C4-2B (cell line): ENCODE measurements at regions not wholly inside any gene's neighbourhood (a gene's known extent, or its start where the extent isn't known, plus 50 kb on each side); places are given as distances from the start of the nearest gene placed in this dataset.

Experiments used
- H3K27ac ChIP-seq: fragments of 450-650 bp; 2 replicates; pipeline ENCODE4 v1.5.1; 2017
- ZFX ChIP-seq: fragments of 450-650 bp; IDR thresholded peaks from 2 replicates; pipeline ENCODE4 v1.6.1; 2017
- TF ChIP-seq, protein P1 (sequence below): fragments of 450-650 bp; conservative IDR thresholded peaks from 2 replicates; pipeline ENCODE4 v1.5.1; 2017; ENCODE audit warnings: mild to moderate bottlenecking

DNA sequence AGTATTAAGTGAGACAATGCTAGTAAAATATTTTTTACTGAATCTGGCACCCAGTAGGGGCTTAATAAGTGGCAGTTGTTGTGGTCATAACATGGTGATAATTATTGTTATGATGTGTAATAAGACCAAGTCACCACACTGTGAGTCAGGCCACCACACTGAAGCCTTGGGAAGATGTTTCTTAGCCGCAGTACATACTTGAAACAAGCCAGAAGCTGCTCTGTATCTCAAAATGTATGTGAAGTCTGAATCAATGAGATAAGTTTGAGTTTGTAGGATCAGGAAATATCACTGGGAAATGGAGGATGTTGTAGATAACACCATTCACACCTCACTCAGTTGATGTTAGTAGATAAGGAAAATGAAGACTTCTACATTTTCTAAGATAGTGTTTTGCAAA, 51.3 kb upstream of the PTPN3 start:
- no peak for TF ChIP-seq ZFX
- TF ChIP-seq, protein P1, sequence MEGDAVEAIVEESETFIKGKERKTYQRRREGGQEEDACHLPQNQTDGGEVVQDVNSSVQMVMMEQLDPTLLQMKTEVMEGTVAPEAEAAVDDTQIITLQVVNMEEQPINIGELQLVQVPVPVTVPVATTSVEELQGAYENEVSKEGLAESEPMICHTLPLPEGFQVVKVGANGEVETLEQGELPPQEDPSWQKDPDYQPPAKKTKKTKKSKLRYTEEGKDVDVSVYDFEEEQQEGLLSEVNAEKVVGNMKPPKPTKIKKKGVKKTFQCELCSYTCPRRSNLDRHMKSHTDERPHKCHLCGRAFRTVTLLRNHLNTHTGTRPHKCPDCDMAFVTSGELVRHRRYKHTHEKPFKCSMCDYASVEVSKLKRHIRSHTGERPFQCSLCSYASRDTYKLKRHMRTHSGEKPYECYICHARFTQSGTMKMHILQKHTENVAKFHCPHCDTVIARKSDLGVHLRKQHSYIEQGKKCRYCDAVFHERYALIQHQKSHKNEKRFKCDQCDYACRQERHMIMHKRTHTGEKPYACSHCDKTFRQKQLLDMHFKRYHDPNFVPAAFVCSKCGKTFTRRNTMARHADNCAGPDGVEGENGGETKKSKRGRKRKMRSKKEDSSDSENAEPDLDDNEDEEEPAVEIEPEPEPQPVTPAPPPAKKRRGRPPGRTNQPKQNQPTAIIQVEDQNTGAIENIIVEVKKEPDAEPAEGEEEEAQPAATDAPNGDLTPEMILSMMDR, result no peak
- no peak overlapping the region for H3K27ac ChIP-seq

DNA sequence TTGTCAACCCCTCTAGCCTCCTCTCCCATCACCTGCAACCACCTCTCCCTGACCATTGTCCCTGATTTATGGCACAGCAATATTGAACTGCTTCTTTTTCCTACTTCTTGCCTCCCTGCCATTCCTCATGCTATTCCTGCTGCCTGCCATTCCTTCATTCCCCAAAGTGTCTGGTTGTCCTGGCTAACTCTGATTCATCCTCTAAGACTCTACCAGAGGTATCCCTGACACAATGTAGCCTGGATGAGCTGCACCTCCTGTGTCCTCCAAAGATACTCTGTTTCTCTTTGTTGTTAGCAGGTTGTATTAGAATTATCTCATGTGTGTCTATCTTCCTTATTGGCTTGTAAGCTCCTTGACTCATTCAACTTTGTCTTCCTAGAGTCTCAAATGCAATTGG, 53.5 kb upstream of the PTPN3 start:
- no peak overlapping the region for H3K27ac ChIP-seq
- no peak for TF ChIP-seq ZFX
- TF ChIP-seq, protein P1, result no peak

DNA sequence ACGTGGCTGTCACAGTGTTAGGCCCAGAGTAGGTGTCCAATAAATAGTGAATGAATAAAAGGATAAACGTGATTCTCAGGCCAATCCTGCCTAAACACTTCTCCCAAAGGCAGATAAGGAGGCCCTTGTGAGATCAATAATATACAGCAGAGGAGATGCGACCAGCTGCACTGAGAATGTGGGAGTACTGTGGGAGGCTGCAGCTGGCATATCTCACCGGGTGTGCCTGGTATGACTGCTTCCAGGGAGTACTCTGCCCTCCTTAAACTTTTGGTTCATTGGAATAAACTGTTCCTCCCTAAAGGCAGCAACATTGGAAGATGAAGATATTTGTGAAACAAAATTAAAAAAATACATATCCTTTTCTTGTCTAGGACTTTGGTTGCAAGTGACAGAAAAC, 57.1 kb upstream of the PTPN3 start:
- TF ChIP-seq, protein P1, result no peak
- TF ChIP-seq ZFX, result no peak
- no peak overlapping the region for H3K27ac ChIP-seq

DNA sequence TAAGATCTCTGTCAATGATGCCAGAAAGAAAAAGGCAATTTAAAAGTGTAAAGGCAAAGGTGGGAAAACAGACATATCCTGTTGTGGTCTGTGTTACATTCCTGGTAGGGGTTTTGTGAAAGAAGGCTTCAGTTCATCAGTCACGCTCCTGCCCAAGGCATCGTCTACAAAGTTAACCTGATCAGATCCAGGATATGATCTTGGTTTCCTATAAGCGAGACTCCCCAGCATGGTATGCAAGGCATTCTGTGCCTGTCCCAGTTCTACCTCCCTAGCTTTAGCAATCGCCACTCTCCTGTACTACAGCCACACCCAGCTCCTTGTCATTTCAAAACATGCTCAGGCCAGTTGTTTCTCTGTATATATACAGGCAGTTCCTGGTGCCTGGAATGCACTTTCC, 58.0 kb upstream of the PTPN3 start:
- TF ChIP-seq, protein P1, result no peak
- TF ChIP-seq ZFX, result no peak
- no peak overlapping the region for H3K27ac ChIP-seq

DNA sequence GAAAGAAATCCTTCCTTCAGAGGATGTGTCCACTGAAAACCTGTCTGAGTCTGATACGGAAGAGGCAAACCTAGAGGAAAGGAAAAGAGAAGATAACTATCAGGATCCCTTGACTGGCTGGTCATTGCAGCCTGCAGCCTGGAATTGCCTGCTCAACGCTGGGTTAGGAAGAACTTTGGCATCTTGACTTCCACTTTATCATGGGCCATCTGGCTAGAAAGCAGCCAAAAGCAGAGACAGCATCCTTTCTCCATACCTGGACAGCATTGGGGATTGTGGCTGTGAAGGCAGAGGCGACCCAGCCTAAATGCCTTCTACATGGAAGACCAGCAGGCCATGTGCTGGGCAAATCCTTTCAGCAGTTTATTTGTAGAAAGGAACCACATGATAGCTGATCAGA, 58.7 kb upstream of the PTPN3 start:
- no peak overlapping the region for H3K27ac ChIP-seq
- no peak for TF ChIP-seq ZFX
- TF ChIP-seq, protein P1, result no peak

DNA sequence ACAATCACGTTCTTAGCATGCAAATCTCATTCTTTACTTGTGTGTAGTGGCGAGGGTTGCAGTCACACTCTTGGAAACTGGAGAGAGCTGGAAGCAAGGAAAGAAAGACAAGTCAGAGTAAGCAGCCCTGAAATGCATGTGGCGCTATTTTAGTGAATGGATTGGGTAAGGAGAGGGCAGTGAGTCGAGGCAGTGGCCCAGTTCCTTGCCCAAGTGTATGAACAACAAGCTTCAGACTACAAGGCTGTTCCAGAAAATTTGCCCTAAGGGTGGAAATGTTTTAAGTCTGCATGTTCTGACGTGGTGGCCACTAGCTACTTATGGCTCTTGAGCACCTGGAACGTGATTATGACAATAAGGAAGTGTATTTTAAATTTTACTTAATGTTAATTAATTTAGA, 59.4 kb upstream of the PTPN3 start:
- no peak for TF ChIP-seq ZFX
- TF ChIP-seq, protein P1, result no peak
- no peak overlapping the region for H3K27ac ChIP-seq

DNA sequence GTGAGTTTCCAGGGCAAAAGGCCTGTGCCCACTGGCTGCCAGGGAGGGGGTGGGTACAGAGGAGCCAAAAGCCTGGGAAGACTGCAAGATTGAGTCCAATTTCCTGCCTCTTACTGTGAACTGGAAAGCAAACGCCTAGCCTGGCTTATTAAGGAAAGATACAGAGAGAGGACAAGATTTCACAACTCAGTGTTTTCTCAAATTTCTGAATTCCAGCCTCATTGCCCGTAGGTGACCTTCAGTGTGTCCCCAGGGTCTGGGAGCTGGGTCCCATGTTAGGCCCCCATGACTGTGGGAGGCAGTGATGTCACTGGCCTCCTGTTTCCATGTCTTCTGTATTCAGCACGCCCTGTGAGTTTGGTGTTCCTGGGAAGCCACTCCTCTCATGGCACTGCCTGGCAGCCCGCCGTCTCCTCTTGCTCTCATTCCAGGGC, 60.6 kb upstream of the PTPN3 start:
- TF ChIP-seq ZFX, result no peak
- TF ChIP-seq, protein P1, result no peak
- H3K27ac ChIP-seq, result no peak overlapping the region
